ENCODE measurements at regions not wholly inside any gene's neighbourhood (a gene's known extent, or its start where the extent isn't known, plus 50 kb on each side); places are given as distances from the start of the nearest gene placed in this dataset.

GRCh38 chr6:88538130-88538706 is 372.1 kb upstream of the CNR1 start:
- FAIRE-seq (no peak), DNase-seq (ENCODE audit: low read depth, low spot score) (no peak)
- Histone ChIP-seq H3K4me1 (ENCODE audit: control insufficient read depth, extremely low read depth, insufficient read depth, low read length) (no peaks in the 10 kb centered on the region), H3K9ac (ENCODE audit: control insufficient read depth, extremely low read depth, insufficient read depth, low read length) (no peak overlapping the region), H3K4me2 (ENCODE audit: control insufficient read depth, extremely low read depth, insufficient read depth, low read depth, low read length) (no peak overlapping the region), H4K20me1 (ENCODE audit: control insufficient read depth, extremely low read depth, insufficient read depth, low read length) (no peaks in the 10 kb centered on the region), H2AFZ (ENCODE audit: control insufficient read depth, low read length) (no peak overlapping the region), H3K79me2 (ENCODE audit: control insufficient read depth, insufficient read depth, low read length) (no peaks in the 10 kb centered on the region), H3K9me1 (ENCODE audit: control insufficient read depth, extremely low read depth, insufficient read depth, low read length) (no peaks in the 10 kb centered on the region), H3K4me3 (ENCODE audit: control insufficient read depth in 2 of 3, extremely low read depth in 1 of 3, insufficient read depth in 2 of 3, low read depth in 1 of 3, low read length in 3 of 3) (no peak overlapping the region), H3K27me3 (ENCODE audit: control insufficient read depth, extremely low read depth, insufficient read depth, low read length) (no peaks in the 10 kb centered on the region), H3K27ac (ENCODE audit: control insufficient read depth, insufficient read depth, low read length) (no peak overlapping the region), H3K36me3 (ENCODE audit: control insufficient read depth in 2 of 2, extremely low read depth in 1 of 2, insufficient read depth in 2 of 2, low read length in 2 of 2) (no peaks in the 10 kb centered on the region), H3K9me3 (ENCODE audit: control insufficient read depth, low read depth, low read length) (no peaks in the 10 kb centered on the region)
- TF ChIP-seq CTCF (optimal IDR thresholded peaks at IDR 0.05 in 1 of 3, IDR thresholded peaks at IDR 0.05 in 1 of 3, conservative IDR thresholded peaks at IDR 0.05 in 1 of 3; ENCODE audit: extremely low read depth in 1 of 3, insufficient read depth in 2 of 3, low read length in 3 of 3) (no peak), EZH2 (IDR thresholded peaks at IDR 0.05; ENCODE audit: low read length) (no peak)
- dilution Hi-C loops (cut with MboI; ENCODE audit: extremely low pct_ligation_motif_present, low sequenced_read_pairs) = no loop called here

- Histone ChIP-seq H3K4me2 (ENCODE audit: control insufficient read depth, extremely low read depth, insufficient read depth, low read depth, low read length) (no peak overlapping the region), H3K9me1 (ENCODE audit: control insufficient read depth, extremely low read depth, insufficient read depth, low read length) (no peaks in the 10 kb centered on the region), H3K27me3 (ENCODE audit: control insufficient read depth, extremely low read depth, insufficient read depth, low read length) (no peaks in the 10 kb centered on the region), H3K9me3 (ENCODE audit: control insufficient read depth, low read depth, low read length) (no peaks in the 10 kb centered on the region), H3K36me3 (ENCODE audit: control insufficient read depth in 2 of 2, extremely low read depth in 1 of 2, insufficient read depth in 2 of 2, low read length in 2 of 2) (no peaks in the 10 kb centered on the region), H4K20me1 (ENCODE audit: control insufficient read depth, extremely low read depth, insufficient read depth, low read length) (no peaks in the 10 kb centered on the region), H3K4me1 (ENCODE audit: control insufficient read depth, extremely low read depth, insufficient read depth, low read length) (no peaks in the 10 kb centered on the region), H3K79me2 (ENCODE audit: control insufficient read depth, insufficient read depth, low read length) (no peaks in the 10 kb centered on the region), H3K9ac (ENCODE audit: control insufficient read depth, extremely low read depth, insufficient read depth, low read length) (no peak overlapping the region), H3K4me3 (ENCODE audit: control insufficient read depth in 2 of 3, extremely low read depth in 1 of 3, insufficient read depth in 2 of 3, low read depth in 1 of 3, low read length in 3 of 3) (no peak overlapping the region), H2AFZ (ENCODE audit: control insufficient read depth, low read length) (no peak overlapping the region), H3K27ac (ENCODE audit: control insufficient read depth, insufficient read depth, low read length) (no peak overlapping the region)
- TF ChIP-seq EZH2 (IDR thresholded peaks at IDR 0.05; ENCODE audit: low read length) (no peak), CTCF (optimal IDR thresholded peaks at IDR 0.05 in 1 of 3, IDR thresholded peaks at IDR 0.05 in 1 of 3, conservative IDR thresholded peaks at IDR 0.05 in 1 of 3; ENCODE audit: extremely low read depth in 1 of 3, insufficient read depth in 2 of 3, low read length in 3 of 3) (no peak)
- no peak for DNase-seq (ENCODE audit: low read depth, low spot score)
- FAIRE-seq = no peak
- dilution Hi-C loops (cut with MboI; ENCODE audit: extremely low pct_ligation_motif_present, low sequenced_read_pairs) = no loop called here
Observed at GRCh38 chr6:88536071-88536625, 370.0 kb upstream of the CNR1 start.
